ENCODE measurements at regions not wholly inside any gene's neighbourhood (a gene's known extent, or its start where the extent isn't known, plus 50 kb on each side); places are given as distances from the start of the nearest gene placed in this dataset.

DNA sequence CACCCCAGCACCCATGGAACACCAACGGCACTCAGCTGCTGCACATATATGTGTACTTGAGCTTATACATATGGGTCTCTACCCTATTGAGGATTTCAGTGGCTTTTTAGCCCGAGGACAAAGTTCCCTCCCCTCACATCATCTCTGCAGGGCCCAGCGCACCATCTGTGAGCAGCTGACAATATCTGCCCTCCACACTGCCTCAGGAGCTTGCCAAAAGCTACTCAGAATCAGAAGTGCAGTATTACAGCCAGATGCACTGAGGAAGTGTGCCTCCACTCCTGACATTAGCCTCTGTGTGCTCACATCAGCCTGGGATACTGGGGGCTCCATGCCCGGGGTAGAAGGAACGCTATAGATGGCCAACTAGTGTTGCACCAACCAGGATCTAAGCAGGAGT, 903.9 kb downstream of the UQCRFS1 start:
- TF ChIP-seq, protein P1, sequence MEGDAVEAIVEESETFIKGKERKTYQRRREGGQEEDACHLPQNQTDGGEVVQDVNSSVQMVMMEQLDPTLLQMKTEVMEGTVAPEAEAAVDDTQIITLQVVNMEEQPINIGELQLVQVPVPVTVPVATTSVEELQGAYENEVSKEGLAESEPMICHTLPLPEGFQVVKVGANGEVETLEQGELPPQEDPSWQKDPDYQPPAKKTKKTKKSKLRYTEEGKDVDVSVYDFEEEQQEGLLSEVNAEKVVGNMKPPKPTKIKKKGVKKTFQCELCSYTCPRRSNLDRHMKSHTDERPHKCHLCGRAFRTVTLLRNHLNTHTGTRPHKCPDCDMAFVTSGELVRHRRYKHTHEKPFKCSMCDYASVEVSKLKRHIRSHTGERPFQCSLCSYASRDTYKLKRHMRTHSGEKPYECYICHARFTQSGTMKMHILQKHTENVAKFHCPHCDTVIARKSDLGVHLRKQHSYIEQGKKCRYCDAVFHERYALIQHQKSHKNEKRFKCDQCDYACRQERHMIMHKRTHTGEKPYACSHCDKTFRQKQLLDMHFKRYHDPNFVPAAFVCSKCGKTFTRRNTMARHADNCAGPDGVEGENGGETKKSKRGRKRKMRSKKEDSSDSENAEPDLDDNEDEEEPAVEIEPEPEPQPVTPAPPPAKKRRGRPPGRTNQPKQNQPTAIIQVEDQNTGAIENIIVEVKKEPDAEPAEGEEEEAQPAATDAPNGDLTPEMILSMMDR (conservative IDR thresholded peaks at IDR 0.05), result no peak
- TF ChIP-seq EZH2 (IDR thresholded peaks at IDR 0.05; ENCODE audit: low read depth), result no peak

Measured in PC-9 (cell line).